Body of pancreas (tissue), 4 donors: ENCODE measurements at regions not wholly inside any gene's neighbourhood (a gene's known extent, or its start where the extent isn't known, plus 50 kb on each side); places are given as distances from the start of the nearest gene placed in this dataset.

Source experiments
- CTCF ChIP-seq, 7 experiments: fragments of 450-650 bp in 4 of 7; fragments of 200-600 bp in 3 of 7; sonication (generic) in 3 of 7; IDR thresholded peaks; one replicate each; pipeline ENCODE4 v1.5.1; 2016 to 2019; ENCODE audit warnings: antibody characterized with exemption in 7 of 7
- POLR2A ChIP-seq, 3 donors: fragments of 450-650 bp; IDR thresholded peaks; one replicate each; pipeline ENCODE4 v1.6.1; 2016; ENCODE audit warnings: antibody characterized with exemption in 3 of 3, mild to moderate bottlenecking in 2 of 3

GRCh38 chr2:160973991-160974390, 186.2 kb upstream of the TANK start:
- TF ChIP-seq POLR2A (IDR thresholded peaks at IDR 0.05) (no peak), CTCF (IDR thresholded peaks at IDR 0.05) (no peak)
